ENCODE measurements at regions not wholly inside any gene's neighbourhood (a gene's known extent, or its start where the extent isn't known, plus 50 kb on each side); places are given as distances from the start of the nearest gene placed in this dataset.

- TF ChIP-seq CTCF (IDR thresholded peaks at IDR 0.05) (no peak), POLR2AphosphoS5 (IDR thresholded peaks at IDR 0.05) (no peak)
Observed at GRCh38 chr3:87390821-87391220, 114.4 kb upstream of the POU1F1 start.
